ENCODE measurements at regions not wholly inside any gene's neighbourhood (a gene's known extent, or its start where the extent isn't known, plus 50 kb on each side); places are given as distances from the start of the nearest gene placed in this dataset.

- no peak for TF ChIP-seq SP1 (IDR thresholded peaks at IDR 0.05; ENCODE audit: low read depth)
Observed at GRCh38 chr1:201710632-201711597, 118.0 kb upstream of the IPO9 start (continued).

- DNase-seq (ENCODE audit: low read depth, low spot score) (no peak), ATAC-seq (no peak)
- no TSS peak for BruUV-seq (replicated peaks)
- Histone ChIP-seq H3K4me3 (replicated peaks in 1 of 2; ENCODE audit: low read depth in 1 of 2, low read length in 2 of 2) (no peak overlapping the region), H3K9me2 (ENCODE audit: insufficient read depth) (no peaks in the 10 kb centered on the region), H2AFZ (ENCODE audit: low read depth, low read length, poor library complexity, severe bottlenecking) (no peak overlapping the region), H3K9me3 (ENCODE audit: control insufficient read depth in 1 of 2, insufficient read depth in 1 of 2, low read depth in 1 of 2, low read length in 2 of 2) (no peaks in the 10 kb centered on the region), H3K27me3 (ENCODE audit: insufficient read depth, low read length) (no peaks in the 10 kb centered on the region), H3K9ac (ENCODE audit: low read length) (peak overlapping the region; percentile 66; the same call in 1 of the 2 replicates), H3K4me2 (ENCODE audit: low read length) (peak overlapping the region; percentile 93), H4K20me1 (ENCODE audit: insufficient read depth) (no peaks in the 10 kb centered on the region), H3K27ac (ENCODE audit: low read depth, low read length) (no peak overlapping the region), H3K79me2 (ENCODE audit: insufficient read depth, low read length) (no peaks in the 10 kb centered on the region), H3K36me3 (ENCODE audit: control insufficient read depth in 1 of 2, insufficient read depth in 2 of 2, low read length in 2 of 2) (no peaks in the 10 kb centered on the region), H3K4me1 (ENCODE audit: control insufficient read depth in 1 of 2, insufficient read depth in 2 of 2, low read length in 2 of 2) (peaks cover 43 to 63% of the 10 kb centered on the region in 2 experiments)
- ChIA-PET CTCF (interaction anchor here (1.9 to 14.5 kb wide), 2 partner anchors 8 to 80 kb away, joined by 7 to 297 read pairs; no protein-coding TSS in a partner anchor), POLR2A (interaction anchor here (1.7 kb wide), 1 partner anchor 229 kb away, joined by 3 read pairs; no protein-coding TSS in a partner anchor), RAD21 (ENCODE audit: low non-redundant PET in 1 of 2, low total read pairs in 2 of 2, uncharacterized antibody in 2 of 2, unreplicated experiment in 2 of 2) (interaction anchor here (0.9 to 3.9 kb wide), 3 partner anchors 28 to 81 kb away, joined by 3 to 28 read pairs (median 3); no protein-coding TSS in a partner anchor)
- intact Hi-C loops (cut with micrococcal nuclease): loop anchor here (2.0 to 10.0 kb wide), 3 partner anchors 27 to 395 kb away; no protein-coding TSS in a partner anchor
- no peak for TF ChIP-seq ATF3 (IDR thresholded peaks at IDR 0.05)
- TF ChIP-seq TCF7L2 (IDR thresholded peaks at IDR 0.05; ENCODE audit: borderline replicate concordance, extremely low read depth, insufficient read depth, insufficient read length): no peak
- no peak for TF ChIP-seq ELF1 (IDR thresholded peaks at IDR 0.05; ENCODE audit: borderline replicate concordance, low read depth)
- no peak for TF ChIP-seq CEBPB (IDR thresholded peaks at IDR 0.05; ENCODE audit: low read depth)
- no peak for TF ChIP-seq JUND (IDR thresholded peaks at IDR 0.05)
- TF ChIP-seq ZFX (IDR thresholded peaks at IDR 0.05): no peak
- TF ChIP-seq SRF (IDR thresholded peaks at IDR 0.05; ENCODE audit: low read depth): no peak
- TF ChIP-seq ZBTB33 (IDR thresholded peaks at IDR 0.05; ENCODE audit: extremely low read depth, insufficient replicate concordance, low read length): no peak
- TF ChIP-seq REST (IDR thresholded peaks at IDR 0.05; ENCODE audit: low read depth): no peak
- TF ChIP-seq SP1 (IDR thresholded peaks at IDR 0.05; ENCODE audit: low read depth): no peak
- no peak for TF ChIP-seq CBX3 (IDR thresholded peaks at IDR 0.05; ENCODE audit: low read depth)
- TF ChIP-seq RAD21 (IDR thresholded peaks at IDR 0.05; ENCODE audit: low read depth): no peak
- no peak for TF ChIP-seq YY1 (IDR thresholded peaks at IDR 0.05; ENCODE audit: extremely low read depth, insufficient replicate concordance, low read depth, low read length)
- TF ChIP-seq EZH2phosphoT487 (IDR thresholded peaks at IDR 0.05; ENCODE audit: borderline replicate concordance): no peak
- no peak for TF ChIP-seq FOSL1 (IDR thresholded peaks at IDR 0.05; ENCODE audit: low read depth)
- TF ChIP-seq EGR1 (IDR thresholded peaks at IDR 0.05; ENCODE audit: low read depth): no peak
Observed at GRCh38 chr1:201711811-201712210, 117.1 kb upstream of the IPO9 start.
